H9 (cell line): ENCODE measurements at regions not wholly inside any gene's neighbourhood (a gene's known extent, or its start where the extent isn't known, plus 50 kb on each side); places are given as distances from the start of the nearest gene placed in this dataset.

Experiments used
- DNase-seq: peaks from one replicate; pipeline ENCODE4 v3.0.0-alpha.2; 2017
- H2AFZ ChIP-seq: one replicate; pipeline ENCODE4 v1.6.1; 2013; ENCODE audit warnings: mild to moderate bottlenecking, low read length, control low read depth, moderate library complexity
- H2AK5ac ChIP-seq: 2 replicates; pipeline ENCODE4 v1.6.1; 2013; ENCODE audit warnings: low read length, control low read depth, mixed read lengths; ENCODE audit not compliant: insufficient read length
- H2BK120ac ChIP-seq: one replicate; pipeline ENCODE4 v1.6.1; 2013; ENCODE audit warnings: low read depth, mild to moderate bottlenecking, low read length, control low read depth, inconsistent platforms; ENCODE audit not compliant: poor library complexity, severe bottlenecking
- H2BK12ac ChIP-seq: 2 replicates; pipeline ENCODE4 v1.6.1; 2013; ENCODE audit warnings: low read length, control low read depth, mixed read lengths, low read depth; ENCODE audit not compliant: insufficient read length
- H2BK15ac ChIP-seq: 2 replicates; pipeline ENCODE4 v1.6.1; 2013; ENCODE audit warnings: low read depth, low read length, control low read depth
- H2BK20ac ChIP-seq: one replicate; pipeline ENCODE4 v1.6.1; 2013; ENCODE audit warnings: low read depth, mild to moderate bottlenecking, low read length, control low read depth, inconsistent platforms; ENCODE audit not compliant: poor library complexity, severe bottlenecking
- H2BK5ac ChIP-seq: 2 replicates; pipeline ENCODE4 v1.6.1; 2013; ENCODE audit warnings: low read length, control low read depth, mixed read lengths; ENCODE audit not compliant: insufficient read length
- H3K14ac ChIP-seq: 2 replicates; pipeline ENCODE4 v1.6.1; 2013; ENCODE audit warnings: low read length, control low read depth; ENCODE audit not compliant: insufficient read depth
- H3K18ac ChIP-seq: 2 replicates; pipeline ENCODE4 v1.6.1; 2013; ENCODE audit warnings: low read depth, mild to moderate bottlenecking, mixed read lengths, low read length, control low read depth; ENCODE audit not compliant: insufficient read length
- H3K23ac ChIP-seq: 2 replicates; pipeline ENCODE4 v1.6.1; 2013; ENCODE audit warnings: low read length, control low read depth, mixed read lengths, low read depth; ENCODE audit not compliant: insufficient read length
- H3K23me2 ChIP-seq: 2 replicates; pipeline ENCODE4 v1.6.1; 2013; ENCODE audit warnings: low read depth, mild to moderate bottlenecking, mixed read lengths, low read length, control low read depth; ENCODE audit not compliant: insufficient read length, poor library complexity, severe bottlenecking
- H3K27ac ChIP-seq: 2 replicates; pipeline ENCODE4 v1.5.1; 2013; ENCODE audit warnings: low read length, control low read depth, mixed read lengths, low read depth; ENCODE audit not compliant: insufficient read length
- H3K27me3 ChIP-seq: 2 replicates; pipeline ENCODE4 v1.6.1; 2013; ENCODE audit warnings: low read length, control low read depth, inconsistent platforms; ENCODE audit not compliant: insufficient read depth
- H3K4ac ChIP-seq: 2 replicates; pipeline ENCODE4 v1.6.1; 2013; ENCODE audit warnings: low read depth, mild to moderate bottlenecking, control low read depth, inconsistent platforms, low read length, moderate library complexity
- H3K4me1 ChIP-seq: 2 replicates; pipeline ENCODE4 v1.6.1; 2013; ENCODE audit warnings: low read length, control low read depth, inconsistent platforms; ENCODE audit not compliant: insufficient read depth
- H3K4me2 ChIP-seq: 2 replicates; pipeline ENCODE4 v1.6.1; 2013; ENCODE audit warnings: low read length, control low read depth, mixed read lengths; ENCODE audit not compliant: insufficient read length, insufficient read depth
- H3K56ac ChIP-seq: 2 replicates; pipeline ENCODE4 v1.6.1; 2013; ENCODE audit warnings: low read depth, mild to moderate bottlenecking, mixed read lengths, low read length, control low read depth; ENCODE audit not compliant: insufficient read length
- H3K79me1 ChIP-seq: 2 replicates; pipeline ENCODE4 v1.6.1; 2013; ENCODE audit warnings: low read depth, mild to moderate bottlenecking, moderate library complexity, low read length, control low read depth, inconsistent platforms; ENCODE audit not compliant: insufficient read depth, poor library complexity, severe bottlenecking
- H3K79me2 ChIP-seq: 2 replicates; pipeline ENCODE4 v1.6.1; 2013; ENCODE audit warnings: low read length, control low read depth, inconsistent platforms; ENCODE audit not compliant: insufficient read depth
- H3K9ac ChIP-seq: 2 replicates; pipeline ENCODE4 v1.6.1; 2013; ENCODE audit warnings: low read length, control low read depth, mixed read lengths; ENCODE audit not compliant: insufficient read length; ENCODE audit errors: extremely low read depth
- H3K9me3 ChIP-seq: one replicate; pipeline ENCODE4 v1.6.1; 2013; ENCODE audit warnings: low read depth, low read length, inconsistent platforms; ENCODE audit not compliant: control insufficient read depth
- H3T11ph ChIP-seq: one replicate; pipeline ENCODE4 v1.6.1; 2013; ENCODE audit warnings: mild to moderate bottlenecking, low read length, control low read depth, inconsistent platforms
- H4K20me1 ChIP-seq: one replicate; pipeline ENCODE4 v1.6.1; 2013; ENCODE audit not compliant: control insufficient read depth, insufficient read length, insufficient read depth
- H4K5ac ChIP-seq: 2 replicates; pipeline ENCODE4 v1.6.1; 2013; ENCODE audit warnings: low read depth, mild to moderate bottlenecking, mixed read lengths, low read length, control low read depth; ENCODE audit not compliant: insufficient read length
- H4K8ac ChIP-seq: replicated peaks from 2 replicates; pipeline ENCODE4 v1.6.1; 2013; ENCODE audit warnings: low read length, control low read depth, mixed read lengths, low read depth; ENCODE audit not compliant: insufficient read length
- H4K91ac ChIP-seq: 2 replicates; pipeline ENCODE4 v1.6.1; 2013; ENCODE audit warnings: low read depth, mild to moderate bottlenecking, moderate library complexity, mixed read lengths, low read length, control low read depth; ENCODE audit not compliant: insufficient read length
- H3K27ac Mint-ChIP-seq, 3 experiments: 2 replicates in 2 of 3; 3 replicates in 1 of 3; pipeline ENCODE4 v1.8.0; 2020 to 2021; ENCODE audit warnings: mixed read lengths in 3 of 3, mild to moderate bottlenecking in 1 of 3, moderate library complexity in 1 of 3
- H3K27me3 Mint-ChIP-seq: 2 replicates; pipeline ENCODE4 v1.8.0; 2021; ENCODE audit warnings: low read depth, mild to moderate bottlenecking, moderate library complexity, mixed read lengths
- H3K36me3 Mint-ChIP-seq, 3 experiments: 2 replicates in 2 of 3; 3 replicates in 1 of 3; pipeline ENCODE4 v1.8.0; 2020 to 2021; ENCODE audit warnings: low read depth in 3 of 3, mixed read lengths in 3 of 3; ENCODE audit not compliant: insufficient read depth in 1 of 3
- H3K4me1 Mint-ChIP-seq, 2 experiments: 2 replicates each; pipeline ENCODE4 v1.8.0; 2020; ENCODE audit warnings: mixed read lengths in 2 of 2
- H3K4me3 Mint-ChIP-seq, 2 experiments: 2 replicates in 1 of 2; 3 replicates in 1 of 2; pipeline ENCODE4 v1.8.0; 2020 to 2021; ENCODE audit warnings: mild to moderate bottlenecking in 2 of 2, mixed read lengths in 2 of 2, moderate library complexity in 1 of 2
- H3K9me3 Mint-ChIP-seq, 2 experiments: 2 replicates in 1 of 2; 3 replicates in 1 of 2; pipeline ENCODE4 v1.8.0; 2020; ENCODE audit warnings: mild to moderate bottlenecking in 2 of 2, mixed read lengths in 2 of 2, moderate library complexity in 1 of 2
- WGBS: extraction: QIAGEN DNeasy Blood & Tissue Kit; methylation state at CpG from one replicate; pipeline ENCODE4 v1.1.7; 2013; ENCODE audit warnings: missing lambda C conversion rate, low lambda C conversion rate, mixed read lengths; ENCODE audit not compliant: insufficient read length; ENCODE audit errors: extremely low coverage; 5-methylcytosine and 5-hydroxymethylcytosine counted together
- TF ChIP-seq, protein P1 (sequence below): fragments of 200-600 bp; sonication (generic); conservative IDR thresholded peaks from 3 replicates; pipeline ENCODE4 v1.8.0; 2021; ENCODE audit warnings: antibody characterized with exemption, mild to moderate bottlenecking

DNA sequence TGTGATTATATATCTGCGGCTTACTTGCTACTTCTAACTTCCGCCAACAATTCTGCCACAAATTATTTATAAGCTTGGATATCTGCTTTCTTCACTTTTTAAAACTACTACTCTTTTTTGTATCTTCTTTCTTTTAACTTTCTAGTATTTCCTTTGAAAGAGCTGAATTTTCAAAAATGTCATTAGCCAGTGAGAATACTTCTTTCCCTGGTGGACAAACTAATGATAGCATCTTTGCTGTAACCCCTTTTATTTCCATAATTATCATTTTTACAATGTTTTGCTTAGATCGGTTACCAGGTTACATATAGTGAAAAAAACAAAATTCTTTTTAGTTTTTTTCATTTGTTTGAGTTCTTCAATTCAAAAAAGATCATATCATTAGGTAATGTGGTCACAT is 355.9 kb upstream of the ADGRL4 start:
- H3K23me2 ChIP-seq, result no peaks in the 10 kb centered on the region
- Mint-ChIP-seq H3K27me3 (no peaks in the 10 kb centered on the region), H3K27ac (no peak overlapping the region), H3K36me3 (no peaks in the 10 kb centered on the region), H3K9me3 (no peaks in the 10 kb centered on the region), H3K4me3 (no peak overlapping the region), H3K4me1 (peaks cover 7 to 11% of the 10 kb centered on the region in 2 experiments)
- no peak overlapping the region for H3K18ac ChIP-seq
- H3K4ac ChIP-seq, result no peak overlapping the region
- H4K8ac ChIP-seq, result no peak overlapping the region
- no peak overlapping the region for H2AFZ ChIP-seq
- no peak overlapping the region for H2AK5ac ChIP-seq
- no CpG with 5 or more reads among the region's 3 CpGs for WGBS
- H4K20me1 ChIP-seq, result no peaks in the 10 kb centered on the region
- H4K5ac ChIP-seq, result no peak overlapping the region
- DNase-seq, result no peak
- H3K23ac ChIP-seq, result no peak overlapping the region
- H3K56ac ChIP-seq, result no peak overlapping the region
- no peak overlapping the region for H2BK20ac ChIP-seq
- no peaks in the 10 kb centered on the region for H3K9me3 ChIP-seq
- TF ChIP-seq, protein P1, sequence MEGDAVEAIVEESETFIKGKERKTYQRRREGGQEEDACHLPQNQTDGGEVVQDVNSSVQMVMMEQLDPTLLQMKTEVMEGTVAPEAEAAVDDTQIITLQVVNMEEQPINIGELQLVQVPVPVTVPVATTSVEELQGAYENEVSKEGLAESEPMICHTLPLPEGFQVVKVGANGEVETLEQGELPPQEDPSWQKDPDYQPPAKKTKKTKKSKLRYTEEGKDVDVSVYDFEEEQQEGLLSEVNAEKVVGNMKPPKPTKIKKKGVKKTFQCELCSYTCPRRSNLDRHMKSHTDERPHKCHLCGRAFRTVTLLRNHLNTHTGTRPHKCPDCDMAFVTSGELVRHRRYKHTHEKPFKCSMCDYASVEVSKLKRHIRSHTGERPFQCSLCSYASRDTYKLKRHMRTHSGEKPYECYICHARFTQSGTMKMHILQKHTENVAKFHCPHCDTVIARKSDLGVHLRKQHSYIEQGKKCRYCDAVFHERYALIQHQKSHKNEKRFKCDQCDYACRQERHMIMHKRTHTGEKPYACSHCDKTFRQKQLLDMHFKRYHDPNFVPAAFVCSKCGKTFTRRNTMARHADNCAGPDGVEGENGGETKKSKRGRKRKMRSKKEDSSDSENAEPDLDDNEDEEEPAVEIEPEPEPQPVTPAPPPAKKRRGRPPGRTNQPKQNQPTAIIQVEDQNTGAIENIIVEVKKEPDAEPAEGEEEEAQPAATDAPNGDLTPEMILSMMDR, result peak; percentile 45; the same call in 2 of the 3 replicates
- no peaks in the 10 kb centered on the region for H3K79me1 ChIP-seq
- no peak overlapping the region for H2BK15ac ChIP-seq
- H3T11ph ChIP-seq, result no peak overlapping the region
- no peak overlapping the region for H4K91ac ChIP-seq
- H2BK5ac ChIP-seq, result no peak overlapping the region
- no peak overlapping the region for H3K14ac ChIP-seq
- H2BK12ac ChIP-seq, result no peak overlapping the region
- H2BK120ac ChIP-seq, result no peak overlapping the region
- H3K4me2 ChIP-seq, result no peak overlapping the region
- H3K4me1 ChIP-seq, result no peaks in the 10 kb centered on the region
- no peaks in the 10 kb centered on the region for H3K79me2 ChIP-seq
- H3K9ac ChIP-seq, result no peak overlapping the region
- H3K27me3 ChIP-seq, result no peaks in the 10 kb centered on the region
- H3K27ac ChIP-seq, result no peak overlapping the region
